ENCODE measurements at regions not wholly inside any gene's neighbourhood (a gene's known extent, or its start where the extent isn't known, plus 50 kb on each side); places are given as distances from the start of the nearest gene placed in this dataset.
"Not testable (repeated sequence)": the region's sequence is repeated elsewhere in the genome, so short reads cannot be mapped to it uniquely, and the experiment has no call there.

- DNase-seq (ENCODE audit: low spot score): no peak
Measured at GRCh38 chr3:154842536-154842935, 237.6 kb upstream of the MME start.

GRCh38 chr3:154835639-154836038 lies 244.5 kb upstream of the MME start:
- FAIRE-seq: no peak
- DNase-seq (ENCODE audit: low spot score): no peak

More at GRCh38 chr3:154842536-154842935, 237.6 kb upstream of the MME start:
- no peak for FAIRE-seq

- DNase-seq (ENCODE audit: low spot score); FAIRE-seq: not testable (repeated sequence)
Measured at GRCh38 chr3:154834831-154835230, 245.3 kb upstream of the MME start.

- FAIRE-seq (no peak), DNase-seq (ENCODE audit: low spot score) (no peak)
Measured at GRCh38 chr3:154829929-154830328, 250.2 kb upstream of the MME start.

GRCh38 chr3:154819491-154819890 lies 260.6 kb upstream of the MME start:
- no peak for FAIRE-seq

GRCh38 chr3:154818676-154819255 lies 261.4 kb upstream of the MME start:
- DNase-seq (ENCODE audit: low spot score) (no peak), FAIRE-seq (no peak)

More at GRCh38 chr3:154819491-154819890, 260.6 kb upstream of the MME start:
- DNase-seq (ENCODE audit: low spot score): no peak

- not testable (repeated sequence) for DNase-seq (ENCODE audit: low spot score)
- FAIRE-seq: peak; percentile 42
Measured at GRCh38 chr3:154810017-154810416, 270.1 kb upstream of the MME start.

GRCh38 chr3:154801729-154802128 lies 278.4 kb upstream of the MME start:
- FAIRE-seq (no peak), DNase-seq (ENCODE audit: low spot score) (no peak)

GRCh38 chr3:154799800-154800199 lies 280.3 kb upstream of the MME start:
- DNase-seq (ENCODE audit: low spot score) (no peak), FAIRE-seq (no peak)

- DNase-seq (ENCODE audit: low spot score): peak; percentile 31
- no peak for FAIRE-seq
Measured at GRCh38 chr3:154795582-154795981, 284.5 kb upstream of the MME start.

GRCh38 chr3:154794814-154795445 lies 285.2 kb upstream of the MME start:
- FAIRE-seq: no peak
- no peak for DNase-seq (ENCODE audit: low spot score)

GRCh38 chr3:154794391-154794790 lies 285.7 kb upstream of the MME start:
- DNase-seq (ENCODE audit: low spot score) (no peak), FAIRE-seq (no peak)

GRCh38 chr3:154792828-154793227 lies 287.3 kb upstream of the MME start:
- DNase-seq (ENCODE audit: low spot score): no peak
- FAIRE-seq: no peak

GRCh38 chr3:154791611-154792010 lies 288.5 kb upstream of the MME start:
- DNase-seq (ENCODE audit: low spot score) (no peak), FAIRE-seq (no peak)

- DNase-seq (ENCODE audit: low spot score): no peak
- FAIRE-seq: no peak
Measured at GRCh38 chr3:154786724-154787123, 293.4 kb upstream of the MME start.

GRCh38 chr3:154783521-154783931 lies 296.6 kb upstream of the MME start:
- DNase-seq (ENCODE audit: low spot score) (no peak), FAIRE-seq (no peak)

- DNase-seq (ENCODE audit: low spot score) (no peak), FAIRE-seq (no peak)
Measured at GRCh38 chr3:154783061-154783460, 297.1 kb upstream of the MME start.

GRCh38 chr3:154782151-154782550 lies 298.0 kb upstream of the MME start:
- FAIRE-seq: no peak
- DNase-seq (ENCODE audit: low spot score): no peak

- FAIRE-seq: no peak
- no peak for DNase-seq (ENCODE audit: low spot score)
Measured at GRCh38 chr3:154781595-154781994, 298.5 kb upstream of the MME start.

- no peak for FAIRE-seq
- no peak for DNase-seq (ENCODE audit: low spot score)
Measured at GRCh38 chr3:154780263-154780662, 299.9 kb upstream of the MME start.

GRCh38 chr3:154779571-154779970 lies 300.5 kb upstream of the MME start:
- no peak for FAIRE-seq
- peak; percentile 43 for DNase-seq (ENCODE audit: low spot score)

GRCh38 chr3:154778057-154778456 lies 302.1 kb upstream of the MME start:
- DNase-seq (ENCODE audit: low spot score) (no peak), FAIRE-seq (no peak)

GRCh38 chr3:154776549-154777225 lies 303.4 kb upstream of the MME start:
- FAIRE-seq (no peak), DNase-seq (ENCODE audit: low spot score) (no peak)
